Liver (tissue), 8 donors: ENCODE measurements at regions not wholly inside any gene's neighbourhood (a gene's known extent, or its start where the extent isn't known, plus 50 kb on each side); places are given as distances from the start of the nearest gene placed in this dataset.

ENCODE experiments used
- DNase-seq: peaks from one replicate; pipeline ENCODE4 v3.0.0-alpha.2; 2017; ENCODE audit warnings: low spot score
- H3K27ac ChIP-seq, 2 donors: one replicate each; pipeline ENCODE4 v1.7.0; 2013; ENCODE audit warnings: inconsistent platforms in 2 of 2, low read length in 2 of 2, control low read depth in 1 of 2, low read depth in 1 of 2, mild to moderate bottlenecking in 1 of 2
- H3K27me3 ChIP-seq, 4 donors: one replicate each; pipeline versions ENCODE4 v1.6.1 to v1.7.0; 2013; ENCODE audit warnings: low read length in 3 of 4, inconsistent platforms in 1 of 4, mild to moderate bottlenecking in 1 of 4, moderate library complexity in 1 of 4; ENCODE audit not compliant: control insufficient read depth in 4 of 4, insufficient read depth in 4 of 4
- H3K36me3 ChIP-seq, 4 donors: one replicate each; pipeline versions ENCODE4 v1.6.1 to v1.7.0; 2013; ENCODE audit warnings: low read length in 3 of 4, mild to moderate bottlenecking in 3 of 4, low read depth in 1 of 4, moderate library complexity in 1 of 4; ENCODE audit not compliant: control insufficient read depth in 4 of 4, insufficient read depth in 3 of 4
- H3K4me1 ChIP-seq, 4 donors: one replicate each; pipeline versions ENCODE4 v1.6.1 to v1.7.0; 2013; ENCODE audit warnings: low read length in 3 of 4, mild to moderate bottlenecking in 3 of 4, moderate library complexity in 1 of 4; ENCODE audit not compliant: control insufficient read depth in 4 of 4, insufficient read depth in 4 of 4
- H3K4me3 ChIP-seq, 3 donors: one replicate each; pipeline versions ENCODE4 v1.6.1 to v1.7.0; 2013; ENCODE audit warnings: low read length in 3 of 3, control low read depth in 1 of 3, low read depth in 1 of 3, mild to moderate bottlenecking in 1 of 3
- H3K9ac ChIP-seq, 2 donors: one replicate each; pipeline ENCODE4 v1.7.0; 2013; ENCODE audit warnings: low read length in 2 of 2, mild to moderate bottlenecking in 2 of 2, moderate library complexity in 2 of 2, control low read depth in 1 of 2, low read depth in 1 of 2
- H3K9me3 ChIP-seq, 4 donors: one replicate each; pipeline versions ENCODE4 v1.6.1 to v1.7.0; 2013; ENCODE audit warnings: low read length in 3 of 4; ENCODE audit not compliant: control insufficient read depth in 4 of 4
- EGR1 ChIP-seq, 2 donors: IDR thresholded peaks; 2 replicates each; pipeline ENCODE4 v1.6.1; 2016 to 2018; ENCODE audit warnings: antibody characterized with exemption in 2 of 2, low read depth in 2 of 2
- FOXA1 ChIP-seq: IDR thresholded peaks from 2 replicates; pipeline ENCODE4 v1.6.1; 2016; ENCODE audit warnings: antibody characterized with exemption
- FOXA2 ChIP-seq: IDR thresholded peaks from 2 replicates; pipeline ENCODE4 v1.6.1; 2016; ENCODE audit warnings: antibody characterized with exemption
- GABPA ChIP-seq, 2 donors: IDR thresholded peaks in 1 of 2; conservative IDR thresholded peaks in 1 of 2; 2 replicates each; pipeline ENCODE4 v1.6.1; 2016; ENCODE audit warnings: antibody characterized with exemption in 2 of 2, mild to moderate bottlenecking in 1 of 2, moderate library complexity in 1 of 2
- HNF4A ChIP-seq, 2 donors: conservative IDR thresholded peaks; 2 replicates each; pipeline ENCODE4 v1.6.1; 2016; ENCODE audit warnings: antibody characterized with exemption in 2 of 2, mild to moderate bottlenecking in 2 of 2
- HNF4G ChIP-seq: IDR thresholded peaks from 2 replicates; pipeline ENCODE4 v1.6.1; 2016; ENCODE audit warnings: antibody characterized with exemption
- JUND ChIP-seq, 2 donors: IDR thresholded peaks; 2 replicates each; pipeline ENCODE4 v1.6.1; 2016; ENCODE audit warnings: antibody characterized with exemption in 2 of 2
- NR2F2 ChIP-seq: IDR thresholded peaks from 2 replicates; pipeline ENCODE4 v1.6.1; 2016; ENCODE audit warnings: antibody characterized with exemption
- RAD21 ChIP-seq, 2 donors: IDR thresholded peaks; 2 replicates each; pipeline ENCODE4 v1.6.1; 2016; ENCODE audit warnings: antibody characterized with exemption in 2 of 2, mild to moderate bottlenecking in 2 of 2
- RXRA ChIP-seq, 2 donors: IDR thresholded peaks; 2 replicates each; pipeline ENCODE4 v1.6.1; 2017 to 2018; ENCODE audit warnings: antibody characterized with exemption in 2 of 2, mild to moderate bottlenecking in 1 of 2
- SP1 ChIP-seq: IDR thresholded peaks from 2 replicates; pipeline ENCODE4 v1.6.1; 2018; ENCODE audit warnings: antibody characterized with exemption, mild to moderate bottlenecking
- TAF1 ChIP-seq: conservative IDR thresholded peaks from 2 replicates; pipeline ENCODE4 v1.6.1; 2016; ENCODE audit warnings: antibody characterized with exemption, mild to moderate bottlenecking
- YY1 ChIP-seq: IDR thresholded peaks from 2 replicates; pipeline ENCODE4 v1.6.1; 2016; ENCODE audit warnings: antibody characterized with exemption, mild to moderate bottlenecking
- WGBS: extraction: QIAGEN DNeasy Blood & Tissue Kit; methylation state at CpG from one replicate; pipeline ENCODE4 v1.1.7; 2013; 5-methylcytosine and 5-hydroxymethylcytosine counted together
- TF ChIP-seq, protein P1 (sequence below): IDR thresholded peaks from 2 replicates; pipeline ENCODE4 v1.6.1; 2016; ENCODE audit warnings: antibody characterized with exemption, mild to moderate bottlenecking
- TF ChIP-seq, protein P2 (sequence below): IDR thresholded peaks from 2 replicates; pipeline ENCODE4 v1.6.1; 2016; ENCODE audit warnings: antibody characterized with exemption
- TF ChIP-seq, protein P3 (sequence below): IDR thresholded peaks from 2 replicates; pipeline ENCODE4 v1.6.1; 2016; ENCODE audit warnings: antibody characterized with exemption
- TF ChIP-seq, protein P4 (sequence below): IDR thresholded peaks from 2 replicates; pipeline ENCODE4 v1.6.1; 2016; ENCODE audit warnings: antibody characterized with exemption
- TF ChIP-seq, protein P5 (sequence below): fragments of 150-350 bp; IDR thresholded peaks from 2 replicates; pipeline ENCODE4 v1.5.1; 2017; ENCODE audit warnings: improper control_type of control experiment, low read depth, low read length; ENCODE audit not compliant: missing input control
- donor health status: healthy.
- donor health status: healthy.
- donor health status: healthy.
- donor health status: healthy.
- donor health status: healthy.

DNA sequence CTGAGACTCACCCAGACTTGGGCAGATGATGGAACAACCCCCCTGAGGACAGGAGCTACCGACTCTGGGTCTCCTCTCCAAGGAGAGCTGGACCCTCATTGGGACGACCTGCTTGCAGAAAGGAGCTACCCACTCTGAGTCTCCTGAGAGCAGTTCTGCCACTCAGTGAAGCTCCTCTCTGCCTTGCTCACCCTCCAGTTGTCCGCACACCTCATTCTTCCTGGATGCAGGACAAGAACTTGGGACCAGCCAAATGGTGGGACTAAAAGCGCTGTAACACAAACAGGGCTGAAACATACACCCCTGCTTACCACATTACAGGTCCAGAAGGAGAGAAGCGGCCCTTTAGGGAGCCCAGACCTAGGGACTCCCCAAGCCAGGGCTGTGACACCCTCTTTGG, 124.9 kb upstream of the CCDC150 start:
- no peak overlapping the region for H3K9ac ChIP-seq
- H3K9me3 ChIP-seq, result no peaks in the 10 kb centered on the region
- no peak overlapping the region for H3K27ac ChIP-seq
- no peaks in the 10 kb centered on the region for H3K36me3 ChIP-seq
- H3K4me3 ChIP-seq, result no peak overlapping the region
- DNase-seq, result no peak
- WGBS, result 91% methylated on average over 5 of the region's 5 CpGs
- H3K4me1 ChIP-seq, result no peaks in the 10 kb centered on the region
- H3K27me3 ChIP-seq, result no peaks in the 10 kb centered on the region
- TF ChIP-seq, protein P1, sequence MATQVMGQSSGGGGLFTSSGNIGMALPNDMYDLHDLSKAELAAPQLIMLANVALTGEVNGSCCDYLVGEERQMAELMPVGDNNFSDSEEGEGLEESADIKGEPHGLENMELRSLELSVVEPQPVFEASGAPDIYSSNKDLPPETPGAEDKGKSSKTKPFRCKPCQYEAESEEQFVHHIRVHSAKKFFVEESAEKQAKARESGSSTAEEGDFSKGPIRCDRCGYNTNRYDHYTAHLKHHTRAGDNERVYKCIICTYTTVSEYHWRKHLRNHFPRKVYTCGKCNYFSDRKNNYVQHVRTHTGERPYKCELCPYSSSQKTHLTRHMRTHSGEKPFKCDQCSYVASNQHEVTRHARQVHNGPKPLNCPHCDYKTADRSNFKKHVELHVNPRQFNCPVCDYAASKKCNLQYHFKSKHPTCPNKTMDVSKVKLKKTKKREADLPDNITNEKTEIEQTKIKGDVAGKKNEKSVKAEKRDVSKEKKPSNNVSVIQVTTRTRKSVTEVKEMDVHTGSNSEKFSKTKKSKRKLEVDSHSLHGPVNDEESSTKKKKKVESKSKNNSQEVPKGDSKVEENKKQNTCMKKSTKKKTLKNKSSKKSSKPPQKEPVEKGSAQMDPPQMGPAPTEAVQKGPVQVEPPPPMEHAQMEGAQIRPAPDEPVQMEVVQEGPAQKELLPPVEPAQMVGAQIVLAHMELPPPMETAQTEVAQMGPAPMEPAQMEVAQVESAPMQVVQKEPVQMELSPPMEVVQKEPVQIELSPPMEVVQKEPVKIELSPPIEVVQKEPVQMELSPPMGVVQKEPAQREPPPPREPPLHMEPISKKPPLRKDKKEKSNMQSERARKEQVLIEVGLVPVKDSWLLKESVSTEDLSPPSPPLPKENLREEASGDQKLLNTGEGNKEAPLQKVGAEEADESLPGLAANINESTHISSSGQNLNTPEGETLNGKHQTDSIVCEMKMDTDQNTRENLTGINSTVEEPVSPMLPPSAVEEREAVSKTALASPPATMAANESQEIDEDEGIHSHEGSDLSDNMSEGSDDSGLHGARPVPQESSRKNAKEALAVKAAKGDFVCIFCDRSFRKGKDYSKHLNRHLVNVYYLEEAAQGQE, result no peak
- TF ChIP-seq RAD21 (IDR thresholded peaks at IDR 0.05), result no peak
- TF ChIP-seq, protein P2, sequence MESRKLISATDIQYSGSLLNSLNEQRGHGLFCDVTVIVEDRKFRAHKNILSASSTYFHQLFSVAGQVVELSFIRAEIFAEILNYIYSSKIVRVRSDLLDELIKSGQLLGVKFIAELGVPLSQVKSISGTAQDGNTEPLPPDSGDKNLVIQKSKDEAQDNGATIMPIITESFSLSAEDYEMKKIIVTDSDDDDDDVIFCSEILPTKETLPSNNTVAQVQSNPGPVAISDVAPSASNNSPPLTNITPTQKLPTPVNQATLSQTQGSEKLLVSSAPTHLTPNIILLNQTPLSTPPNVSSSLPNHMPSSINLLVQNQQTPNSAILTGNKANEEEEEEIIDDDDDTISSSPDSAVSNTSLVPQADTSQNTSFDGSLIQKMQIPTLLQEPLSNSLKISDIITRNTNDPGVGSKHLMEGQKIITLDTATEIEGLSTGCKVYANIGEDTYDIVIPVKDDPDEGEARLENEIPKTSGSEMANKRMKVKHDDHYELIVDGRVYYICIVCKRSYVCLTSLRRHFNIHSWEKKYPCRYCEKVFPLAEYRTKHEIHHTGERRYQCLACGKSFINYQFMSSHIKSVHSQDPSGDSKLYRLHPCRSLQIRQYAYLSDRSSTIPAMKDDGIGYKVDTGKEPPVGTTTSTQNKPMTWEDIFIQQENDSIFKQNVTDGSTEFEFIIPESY, result no peak
- no peak for TF ChIP-seq HNF4G
- no peak for TF ChIP-seq RXRA (IDR thresholded peaks at IDR 0.05)
- TF ChIP-seq, protein P3, sequence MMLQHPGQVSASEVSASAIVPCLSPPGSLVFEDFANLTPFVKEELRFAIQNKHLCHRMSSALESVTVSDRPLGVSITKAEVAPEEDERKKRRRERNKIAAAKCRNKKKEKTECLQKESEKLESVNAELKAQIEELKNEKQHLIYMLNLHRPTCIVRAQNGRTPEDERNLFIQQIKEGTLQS, result no peak
- TF ChIP-seq JUND (IDR thresholded peaks at IDR 0.05), result no peak
- TF ChIP-seq NR2F2, result no peak
- TF ChIP-seq GABPA (IDR thresholded peaks at IDR 0.05 in 1 of 2, conservative IDR thresholded peaks at IDR 0.05 in 1 of 2), result no peak
- TF ChIP-seq HNF4A (conservative IDR thresholded peaks at IDR 0.05), result no peak
- TF ChIP-seq, protein P4, sequence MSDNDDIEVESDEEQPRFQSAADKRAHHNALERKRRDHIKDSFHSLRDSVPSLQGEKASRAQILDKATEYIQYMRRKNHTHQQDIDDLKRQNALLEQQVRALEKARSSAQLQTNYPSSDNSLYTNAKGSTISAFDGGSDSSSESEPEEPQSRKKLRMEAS, result no peak
- TF ChIP-seq, protein P5, sequence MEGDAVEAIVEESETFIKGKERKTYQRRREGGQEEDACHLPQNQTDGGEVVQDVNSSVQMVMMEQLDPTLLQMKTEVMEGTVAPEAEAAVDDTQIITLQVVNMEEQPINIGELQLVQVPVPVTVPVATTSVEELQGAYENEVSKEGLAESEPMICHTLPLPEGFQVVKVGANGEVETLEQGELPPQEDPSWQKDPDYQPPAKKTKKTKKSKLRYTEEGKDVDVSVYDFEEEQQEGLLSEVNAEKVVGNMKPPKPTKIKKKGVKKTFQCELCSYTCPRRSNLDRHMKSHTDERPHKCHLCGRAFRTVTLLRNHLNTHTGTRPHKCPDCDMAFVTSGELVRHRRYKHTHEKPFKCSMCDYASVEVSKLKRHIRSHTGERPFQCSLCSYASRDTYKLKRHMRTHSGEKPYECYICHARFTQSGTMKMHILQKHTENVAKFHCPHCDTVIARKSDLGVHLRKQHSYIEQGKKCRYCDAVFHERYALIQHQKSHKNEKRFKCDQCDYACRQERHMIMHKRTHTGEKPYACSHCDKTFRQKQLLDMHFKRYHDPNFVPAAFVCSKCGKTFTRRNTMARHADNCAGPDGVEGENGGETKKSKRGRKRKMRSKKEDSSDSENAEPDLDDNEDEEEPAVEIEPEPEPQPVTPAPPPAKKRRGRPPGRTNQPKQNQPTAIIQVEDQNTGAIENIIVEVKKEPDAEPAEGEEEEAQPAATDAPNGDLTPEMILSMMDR, result no peak
- no peak for TF ChIP-seq SP1
- no peak for TF ChIP-seq TAF1
- TF ChIP-seq FOXA2, result no peak
- TF ChIP-seq FOXA1, result no peak
- no peak for TF ChIP-seq YY1
- TF ChIP-seq EGR1 (IDR thresholded peaks at IDR 0.05; ENCODE audit: low read depth in 2 of 2), result no peak
